ENCODE measurements at regions not wholly inside any gene's neighbourhood (a gene's known extent, or its start where the extent isn't known, plus 50 kb on each side); places are given as distances from the start of the nearest gene placed in this dataset.

DNA sequence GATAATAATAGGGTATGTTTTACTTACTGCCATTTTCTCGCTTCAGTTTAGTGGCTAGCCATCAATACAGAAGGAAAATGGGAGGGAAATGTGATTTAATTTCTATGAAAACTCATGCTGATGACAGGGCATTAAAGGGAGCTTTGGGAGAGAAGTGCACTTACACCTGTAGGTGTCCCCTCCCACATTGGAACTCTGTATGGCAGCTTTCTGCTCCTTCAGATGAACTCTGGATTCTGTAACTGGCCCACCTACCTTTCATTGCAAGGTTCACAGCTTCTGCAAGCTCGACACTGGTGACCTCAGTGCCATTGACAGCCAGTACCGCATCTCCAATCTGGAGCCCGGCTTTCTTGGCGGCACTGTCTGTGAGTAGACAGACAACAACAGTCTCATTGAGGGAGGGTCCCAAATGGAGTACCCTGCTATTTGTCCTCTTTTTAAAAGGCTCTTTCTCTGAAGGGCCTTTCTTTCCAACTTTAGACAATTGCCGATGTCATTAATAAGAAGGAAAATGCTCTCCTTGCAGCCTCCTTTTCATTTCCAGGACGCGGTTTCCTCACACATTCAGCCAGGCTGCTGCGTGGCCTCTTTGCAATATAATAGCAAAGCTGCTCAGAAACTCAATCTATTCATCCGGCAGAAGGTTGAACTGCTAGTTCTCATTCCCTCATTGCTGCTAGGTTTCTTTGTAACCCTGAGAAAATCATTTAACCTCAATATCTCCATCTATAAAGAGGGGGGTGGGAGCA lies 63.6 kb downstream of the NUDT12 start:
- no peak for DNase-seq (ENCODE audit: extremely low spot score, unreplicated experiment)
- H3K27me3 Mint-ChIP-seq (ENCODE audit: unreplicated experiment): peaks cover 2% of the 10 kb centered on the region
- H3K4me3 Mint-ChIP-seq (ENCODE audit: unreplicated experiment): no peak overlapping the region
- H3K27ac Mint-ChIP-seq (ENCODE audit: unreplicated experiment): peak overlapping the region; percentile 38
- TF ChIP-seq, protein P1, sequence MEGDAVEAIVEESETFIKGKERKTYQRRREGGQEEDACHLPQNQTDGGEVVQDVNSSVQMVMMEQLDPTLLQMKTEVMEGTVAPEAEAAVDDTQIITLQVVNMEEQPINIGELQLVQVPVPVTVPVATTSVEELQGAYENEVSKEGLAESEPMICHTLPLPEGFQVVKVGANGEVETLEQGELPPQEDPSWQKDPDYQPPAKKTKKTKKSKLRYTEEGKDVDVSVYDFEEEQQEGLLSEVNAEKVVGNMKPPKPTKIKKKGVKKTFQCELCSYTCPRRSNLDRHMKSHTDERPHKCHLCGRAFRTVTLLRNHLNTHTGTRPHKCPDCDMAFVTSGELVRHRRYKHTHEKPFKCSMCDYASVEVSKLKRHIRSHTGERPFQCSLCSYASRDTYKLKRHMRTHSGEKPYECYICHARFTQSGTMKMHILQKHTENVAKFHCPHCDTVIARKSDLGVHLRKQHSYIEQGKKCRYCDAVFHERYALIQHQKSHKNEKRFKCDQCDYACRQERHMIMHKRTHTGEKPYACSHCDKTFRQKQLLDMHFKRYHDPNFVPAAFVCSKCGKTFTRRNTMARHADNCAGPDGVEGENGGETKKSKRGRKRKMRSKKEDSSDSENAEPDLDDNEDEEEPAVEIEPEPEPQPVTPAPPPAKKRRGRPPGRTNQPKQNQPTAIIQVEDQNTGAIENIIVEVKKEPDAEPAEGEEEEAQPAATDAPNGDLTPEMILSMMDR (IDR thresholded peaks at IDR 0.05): no peak
- H3K4me1 Mint-ChIP-seq (ENCODE audit: unreplicated experiment): peaks cover 23% of the 10 kb centered on the region
- peaks cover 10% of the 10 kb centered on the region for H3K9me3 Mint-ChIP-seq (ENCODE audit: unreplicated experiment)
- no peaks in the 10 kb centered on the region for H3K36me3 Mint-ChIP-seq (ENCODE audit: unreplicated experiment)

DNA sequence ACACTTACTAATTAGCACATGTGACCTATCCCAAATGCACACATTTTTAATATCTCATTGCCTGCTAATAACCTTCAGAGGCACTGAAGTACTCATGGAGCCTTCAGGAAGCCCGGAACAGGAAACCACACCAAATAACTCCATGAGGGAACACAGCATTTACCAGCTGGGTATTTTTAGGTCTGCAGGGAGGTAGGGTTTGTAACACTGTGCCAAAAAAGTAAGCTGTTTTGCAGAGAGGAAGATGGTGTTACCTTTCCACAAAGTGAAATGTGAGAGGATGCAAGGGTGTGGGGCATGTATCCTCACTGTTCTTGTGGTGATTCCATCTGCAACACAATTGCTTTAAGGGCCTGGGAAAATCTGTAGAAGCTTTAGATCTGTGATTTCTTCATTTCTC lies 64.4 kb downstream of the NUDT12 start:
- peaks cover 10% of the 10 kb centered on the region for H3K9me3 Mint-ChIP-seq (ENCODE audit: unreplicated experiment)
- H3K4me1 Mint-ChIP-seq (ENCODE audit: unreplicated experiment): peaks cover 23% of the 10 kb centered on the region
- H3K27ac Mint-ChIP-seq (ENCODE audit: unreplicated experiment): peak overlapping the region; percentile 56
- TF ChIP-seq, protein P1 (IDR thresholded peaks at IDR 0.05): no peak
- no peaks in the 10 kb centered on the region for H3K36me3 Mint-ChIP-seq (ENCODE audit: unreplicated experiment)
- no peak for DNase-seq (ENCODE audit: extremely low spot score, unreplicated experiment)
- H3K27me3 Mint-ChIP-seq (ENCODE audit: unreplicated experiment): peaks cover 2% of the 10 kb centered on the region
- H3K4me3 Mint-ChIP-seq (ENCODE audit: unreplicated experiment): no peak overlapping the region

DNA sequence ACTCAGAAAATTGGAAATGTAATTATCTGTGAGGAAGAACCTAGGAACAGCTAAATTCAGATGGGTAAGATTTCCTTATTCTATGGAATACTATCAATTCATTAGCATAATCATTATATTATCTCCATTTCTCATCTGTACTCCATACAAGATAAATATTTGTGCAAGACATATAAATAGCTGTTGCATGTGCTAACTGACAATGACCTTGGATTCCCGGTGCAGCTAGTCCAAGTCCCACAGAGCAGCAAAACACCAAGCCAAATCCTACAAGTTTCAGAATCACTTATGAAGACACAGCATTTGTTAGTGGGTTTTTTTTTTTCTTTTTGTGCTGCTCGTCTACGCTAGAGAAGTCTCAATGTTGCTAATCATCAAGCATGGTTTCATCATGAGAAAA lies 64.8 kb downstream of the NUDT12 start:
- peaks cover 23% of the 10 kb centered on the region for H3K4me1 Mint-ChIP-seq (ENCODE audit: unreplicated experiment)
- peak overlapping the region; percentile 56 for H3K27ac Mint-ChIP-seq (ENCODE audit: unreplicated experiment)
- no peak overlapping the region for H3K4me3 Mint-ChIP-seq (ENCODE audit: unreplicated experiment)
- TF ChIP-seq, protein P1 (IDR thresholded peaks at IDR 0.05): no peak
- peaks cover 2% of the 10 kb centered on the region for H3K27me3 Mint-ChIP-seq (ENCODE audit: unreplicated experiment)
- no peak for DNase-seq (ENCODE audit: extremely low spot score, unreplicated experiment)
- no peaks in the 10 kb centered on the region for H3K36me3 Mint-ChIP-seq (ENCODE audit: unreplicated experiment)
- peaks cover 10% of the 10 kb centered on the region for H3K9me3 Mint-ChIP-seq (ENCODE audit: unreplicated experiment)

DNA sequence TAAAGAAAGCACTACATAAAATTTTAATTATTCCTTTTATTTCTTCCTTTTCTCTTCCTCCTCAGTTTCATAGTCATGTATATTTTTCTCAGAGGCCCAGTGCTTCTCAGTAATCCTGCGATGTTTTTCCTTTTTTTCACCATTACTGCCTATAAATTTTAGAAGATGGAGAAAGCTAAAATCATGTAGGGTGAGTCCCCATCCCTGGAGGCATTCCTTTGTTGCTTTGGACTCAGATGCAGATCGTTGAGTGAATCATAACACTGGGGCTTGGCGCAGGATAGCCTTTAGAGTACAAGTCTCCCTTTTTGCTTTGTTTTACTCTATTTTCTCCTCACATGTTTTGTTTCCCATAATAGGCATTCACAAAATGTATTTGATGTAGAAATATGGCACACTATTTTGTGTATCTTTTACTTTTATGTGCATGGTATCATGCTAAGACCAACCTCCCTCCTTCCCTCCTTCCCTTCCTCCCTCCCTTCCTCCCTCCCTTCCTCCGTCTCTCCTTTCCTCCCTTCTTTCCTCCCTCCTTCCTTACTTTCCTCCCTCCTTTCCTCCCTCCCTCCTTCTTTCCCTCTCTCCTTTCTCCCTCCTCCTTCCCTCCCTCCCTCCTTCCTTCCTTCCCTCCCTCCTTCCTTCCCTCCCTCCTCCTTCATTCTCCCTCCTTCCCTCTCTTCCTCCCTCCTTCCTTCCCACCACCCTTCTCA lies 72.4 kb downstream of the NUDT12 start:
- H3K27me3 Mint-ChIP-seq (ENCODE audit: unreplicated experiment): peaks cover 2% of the 10 kb centered on the region
- TF ChIP-seq, protein P1 (IDR thresholded peaks at IDR 0.05): no peak

DNA sequence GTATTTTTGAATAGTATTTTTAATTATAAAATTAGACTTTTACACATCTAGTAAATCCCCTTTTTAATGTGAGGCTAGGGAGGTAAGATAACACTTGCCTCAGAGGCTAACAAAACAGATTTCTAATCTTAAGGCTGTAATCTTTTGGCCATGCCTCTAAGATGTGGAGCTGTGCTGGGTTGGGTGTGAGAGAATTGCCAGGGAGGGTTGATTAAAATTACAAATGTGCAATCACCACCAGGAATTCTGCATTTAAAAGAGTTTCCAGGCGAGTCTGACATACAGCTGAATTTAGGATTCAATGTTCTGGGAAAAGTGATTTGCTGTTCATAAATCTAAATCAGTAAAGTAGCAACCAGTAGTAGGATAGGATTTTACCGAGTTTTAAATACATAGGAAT lies 73.3 kb downstream of the NUDT12 start:
- TF ChIP-seq, protein P1 (IDR thresholded peaks at IDR 0.05): no peak
- H3K4me1 Mint-ChIP-seq (ENCODE audit: unreplicated experiment): peaks cover 3% of the 10 kb centered on the region
- no peak for DNase-seq (ENCODE audit: extremely low spot score, unreplicated experiment)
- no peaks in the 10 kb centered on the region for H3K9me3 Mint-ChIP-seq (ENCODE audit: unreplicated experiment)
- no peaks in the 10 kb centered on the region for H3K36me3 Mint-ChIP-seq (ENCODE audit: unreplicated experiment)
- H3K27ac Mint-ChIP-seq (ENCODE audit: unreplicated experiment): no peak overlapping the region
- no peak overlapping the region for H3K4me3 Mint-ChIP-seq (ENCODE audit: unreplicated experiment)
- H3K27me3 Mint-ChIP-seq (ENCODE audit: unreplicated experiment): peaks cover 2% of the 10 kb centered on the region

More for the DNA sequence above, 72.4 kb downstream of the NUDT12 start:
- no peak overlapping the region for H3K27ac Mint-ChIP-seq (ENCODE audit: unreplicated experiment)
- H3K36me3 Mint-ChIP-seq (ENCODE audit: unreplicated experiment): no peaks in the 10 kb centered on the region
- DNase-seq (ENCODE audit: extremely low spot score, unreplicated experiment): no peak
- peaks cover 4% of the 10 kb centered on the region for H3K9me3 Mint-ChIP-seq (ENCODE audit: unreplicated experiment)
- peaks cover 3% of the 10 kb centered on the region for H3K4me1 Mint-ChIP-seq (ENCODE audit: unreplicated experiment)
- no peak overlapping the region for H3K4me3 Mint-ChIP-seq (ENCODE audit: unreplicated experiment)

Data from osteocyte (in vitro differentiated cells).